ENCODE measurements at regions not wholly inside any gene's neighbourhood (a gene's known extent, or its start where the extent isn't known, plus 50 kb on each side); places are given as distances from the start of the nearest gene placed in this dataset.

DNA sequence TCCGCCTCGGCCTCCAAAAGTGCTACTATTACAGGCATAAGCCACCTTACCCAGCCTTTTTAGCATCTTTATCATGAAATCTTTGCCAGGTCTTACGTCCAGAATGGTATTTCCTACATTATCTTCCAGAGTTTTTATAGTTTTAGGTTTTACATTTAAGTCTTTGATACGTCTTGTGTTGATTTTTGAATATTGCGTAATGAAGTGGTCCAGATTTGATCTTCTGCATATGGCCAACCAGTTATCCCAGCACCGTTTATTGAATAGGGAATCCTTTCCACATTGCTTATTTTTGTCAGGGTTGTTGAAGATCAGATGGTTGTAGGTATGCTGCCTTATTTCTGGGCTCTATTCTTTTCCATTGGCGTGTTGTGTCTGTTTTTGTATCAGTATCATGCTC lies 349.6 kb downstream of the KCTD8 start:
- TF ChIP-seq NR2C1 (IDR thresholded peaks at IDR 0.05), result no peak
- TF ChIP-seq NR2C1 (tag; IDR thresholded peaks at IDR 0.05), result no peak
- TF ChIP-seq, protein P1, sequence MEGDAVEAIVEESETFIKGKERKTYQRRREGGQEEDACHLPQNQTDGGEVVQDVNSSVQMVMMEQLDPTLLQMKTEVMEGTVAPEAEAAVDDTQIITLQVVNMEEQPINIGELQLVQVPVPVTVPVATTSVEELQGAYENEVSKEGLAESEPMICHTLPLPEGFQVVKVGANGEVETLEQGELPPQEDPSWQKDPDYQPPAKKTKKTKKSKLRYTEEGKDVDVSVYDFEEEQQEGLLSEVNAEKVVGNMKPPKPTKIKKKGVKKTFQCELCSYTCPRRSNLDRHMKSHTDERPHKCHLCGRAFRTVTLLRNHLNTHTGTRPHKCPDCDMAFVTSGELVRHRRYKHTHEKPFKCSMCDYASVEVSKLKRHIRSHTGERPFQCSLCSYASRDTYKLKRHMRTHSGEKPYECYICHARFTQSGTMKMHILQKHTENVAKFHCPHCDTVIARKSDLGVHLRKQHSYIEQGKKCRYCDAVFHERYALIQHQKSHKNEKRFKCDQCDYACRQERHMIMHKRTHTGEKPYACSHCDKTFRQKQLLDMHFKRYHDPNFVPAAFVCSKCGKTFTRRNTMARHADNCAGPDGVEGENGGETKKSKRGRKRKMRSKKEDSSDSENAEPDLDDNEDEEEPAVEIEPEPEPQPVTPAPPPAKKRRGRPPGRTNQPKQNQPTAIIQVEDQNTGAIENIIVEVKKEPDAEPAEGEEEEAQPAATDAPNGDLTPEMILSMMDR (IDR thresholded peaks at IDR 0.05 in 2 of 3, conservative IDR thresholded peaks at IDR 0.05 in 1 of 3; ENCODE audit: insufficient read depth in 2 of 3, low read depth in 1 of 3, low read length in 3 of 3), result no peak
